GM20000 (cell line): ENCODE measurements at regions not wholly inside any gene's neighbourhood (a gene's known extent, or its start where the extent isn't known, plus 50 kb on each side); places are given as distances from the start of the nearest gene placed in this dataset.

Experiments
- DNase-seq: peaks from one replicate; pipeline ENCODE4 v3.0.0; 2012; ENCODE audit warnings: low spot score
- TF ChIP-seq, protein P1 (sequence below): IDR thresholded peaks from 2 replicates; pipeline ENCODE4 v1.5.1; 2012; ENCODE audit warnings: mild to moderate bottlenecking, control low read depth; ENCODE audit errors: extremely low read depth, missing control alignments

DNA sequence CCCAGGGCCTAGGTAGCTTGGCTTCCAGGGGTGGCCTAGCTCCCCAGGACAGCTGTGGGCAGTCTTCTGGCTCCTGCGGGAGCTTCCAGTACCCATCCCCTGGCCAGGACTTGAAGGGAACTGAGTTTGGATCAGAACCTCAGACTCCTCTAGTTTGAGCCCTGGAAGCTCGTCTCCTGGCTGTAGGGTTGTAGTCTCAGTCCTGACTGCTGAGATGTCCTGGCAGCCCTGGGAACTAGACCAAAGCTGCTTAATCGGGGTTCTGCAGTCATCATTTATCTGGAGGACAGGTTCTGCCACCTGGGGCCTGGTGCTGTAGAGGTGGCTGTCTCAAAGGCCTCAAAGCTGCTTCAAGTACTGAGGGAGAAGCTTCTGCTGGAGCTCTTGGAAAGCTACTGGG lies 163.7 kb downstream of the WSCD1 start:
- TF ChIP-seq, protein P1, sequence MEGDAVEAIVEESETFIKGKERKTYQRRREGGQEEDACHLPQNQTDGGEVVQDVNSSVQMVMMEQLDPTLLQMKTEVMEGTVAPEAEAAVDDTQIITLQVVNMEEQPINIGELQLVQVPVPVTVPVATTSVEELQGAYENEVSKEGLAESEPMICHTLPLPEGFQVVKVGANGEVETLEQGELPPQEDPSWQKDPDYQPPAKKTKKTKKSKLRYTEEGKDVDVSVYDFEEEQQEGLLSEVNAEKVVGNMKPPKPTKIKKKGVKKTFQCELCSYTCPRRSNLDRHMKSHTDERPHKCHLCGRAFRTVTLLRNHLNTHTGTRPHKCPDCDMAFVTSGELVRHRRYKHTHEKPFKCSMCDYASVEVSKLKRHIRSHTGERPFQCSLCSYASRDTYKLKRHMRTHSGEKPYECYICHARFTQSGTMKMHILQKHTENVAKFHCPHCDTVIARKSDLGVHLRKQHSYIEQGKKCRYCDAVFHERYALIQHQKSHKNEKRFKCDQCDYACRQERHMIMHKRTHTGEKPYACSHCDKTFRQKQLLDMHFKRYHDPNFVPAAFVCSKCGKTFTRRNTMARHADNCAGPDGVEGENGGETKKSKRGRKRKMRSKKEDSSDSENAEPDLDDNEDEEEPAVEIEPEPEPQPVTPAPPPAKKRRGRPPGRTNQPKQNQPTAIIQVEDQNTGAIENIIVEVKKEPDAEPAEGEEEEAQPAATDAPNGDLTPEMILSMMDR: no peak
- no peak for DNase-seq

DNA sequence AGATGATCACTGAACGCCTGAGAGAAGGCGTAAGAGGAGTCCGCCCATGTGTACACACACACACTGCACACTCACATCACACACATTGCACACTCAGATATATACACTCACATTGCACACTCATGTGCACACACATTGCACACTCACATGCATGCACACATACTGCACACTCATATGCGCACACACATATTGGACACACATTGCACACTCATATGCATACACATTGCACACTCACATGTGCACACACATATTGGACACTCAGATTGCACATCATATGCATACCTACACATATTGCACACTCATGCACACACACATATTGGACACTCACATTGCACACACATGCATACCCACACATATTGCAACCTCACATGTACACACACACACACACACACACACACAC lies 163.2 kb downstream of the WSCD1 start:
- DNase-seq: no peak
- TF ChIP-seq, protein P1: no peak

DNA sequence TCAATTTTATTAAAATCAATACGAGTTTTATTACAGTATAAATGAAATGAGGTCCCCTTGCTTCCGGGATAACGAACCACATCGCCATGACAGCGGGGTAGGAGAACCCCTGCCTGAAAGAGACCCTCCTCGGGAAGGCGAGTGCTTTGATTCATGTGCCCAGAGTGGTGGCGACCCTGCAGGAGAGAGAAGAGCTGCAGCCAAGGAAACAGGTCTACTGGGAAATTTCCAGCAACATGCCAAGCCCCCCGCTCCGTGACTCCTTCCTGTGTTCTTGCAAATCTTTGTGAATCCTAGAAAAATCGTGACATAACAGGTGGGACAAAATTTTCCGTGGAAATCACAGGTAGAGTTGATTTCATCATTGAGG lies 162.5 kb downstream of the WSCD1 start:
- DNase-seq: no peak
- TF ChIP-seq, protein P1: no peak

DNA sequence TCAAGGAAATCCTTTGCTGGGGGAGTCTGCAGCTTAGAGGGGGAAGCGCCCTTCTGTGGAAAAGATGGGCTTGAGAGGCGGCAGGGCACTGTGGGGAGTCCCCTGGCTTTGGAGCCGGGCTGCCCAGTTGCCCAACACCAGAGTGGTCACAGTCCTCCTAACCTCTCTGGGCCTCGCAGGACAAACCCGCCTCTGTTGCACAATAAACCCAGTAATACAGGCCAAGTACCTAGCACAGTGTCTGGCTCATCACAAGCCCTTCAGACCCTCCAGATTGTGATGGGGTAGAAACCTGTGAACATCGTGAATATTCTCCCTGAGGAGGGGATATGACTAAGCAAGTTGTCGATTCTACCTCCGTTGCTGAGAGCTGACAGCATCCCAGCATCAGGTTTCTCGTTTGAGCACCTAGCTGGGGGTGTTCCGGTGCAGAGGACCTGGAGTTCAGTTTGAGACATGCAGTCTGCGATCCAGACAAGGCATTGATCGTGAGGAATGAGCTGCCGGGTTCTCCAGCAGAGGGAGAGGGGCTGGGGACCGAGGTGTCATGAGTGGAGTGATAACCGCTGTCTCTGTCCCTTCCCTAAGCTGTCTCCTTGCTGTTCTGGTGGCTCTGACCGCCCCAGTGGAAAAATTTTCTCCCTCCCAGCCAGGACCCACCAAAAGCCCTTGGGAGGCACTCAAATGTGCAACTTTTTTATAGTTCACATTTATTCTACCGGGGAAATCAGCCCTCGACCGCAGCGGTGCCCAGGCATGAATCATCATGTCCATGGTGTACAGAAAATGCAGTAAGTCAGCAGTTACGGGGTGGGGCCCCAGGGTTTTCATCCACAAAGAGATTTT lies 161.9 kb downstream of the WSCD1 start:
- DNase-seq: no peak
- TF ChIP-seq, protein P1: no peak

DNA sequence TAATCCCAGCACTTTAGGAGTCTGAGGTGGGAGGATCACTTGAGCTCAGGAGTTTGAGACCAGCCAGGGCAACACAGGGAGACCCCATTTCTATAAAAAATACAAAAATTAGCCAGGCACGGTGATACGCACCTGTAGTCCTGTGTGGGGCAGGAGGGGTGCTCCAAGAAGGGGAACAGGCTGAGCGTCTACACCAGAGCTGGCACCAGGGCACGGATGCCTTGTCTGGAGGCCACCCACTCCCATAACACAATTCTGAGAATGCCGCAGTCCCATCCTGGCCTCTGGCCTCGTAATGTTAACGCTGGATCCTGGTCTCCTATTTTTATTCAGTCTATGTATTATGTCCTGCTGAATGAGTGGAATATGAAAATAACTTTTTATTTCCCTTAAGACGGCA lies 161.3 kb downstream of the WSCD1 start:
- TF ChIP-seq, protein P1: no peak
- no peak for DNase-seq

DNA sequence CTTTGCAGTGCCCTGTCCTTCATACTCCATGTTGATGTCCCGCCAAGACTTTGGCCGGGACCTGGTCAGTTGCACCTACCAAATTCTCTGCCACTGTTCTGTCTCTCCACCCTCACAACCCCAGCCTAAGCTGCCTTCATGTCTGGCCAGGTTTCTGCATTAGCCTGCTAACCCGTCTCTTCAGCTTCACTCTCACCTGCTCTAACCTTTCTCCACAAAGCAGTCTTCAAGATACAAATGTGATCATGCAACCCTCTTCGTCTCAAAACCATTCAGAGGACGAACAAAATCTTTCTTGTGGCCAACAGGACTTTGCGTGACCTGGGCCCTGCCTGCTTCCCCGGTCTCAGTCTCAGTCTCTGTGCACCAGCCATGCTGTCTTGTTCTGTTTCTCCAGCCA lies 148.2 kb downstream of the WSCD1 start:
- TF ChIP-seq, protein P1: no peak
- DNase-seq: no peak

DNA sequence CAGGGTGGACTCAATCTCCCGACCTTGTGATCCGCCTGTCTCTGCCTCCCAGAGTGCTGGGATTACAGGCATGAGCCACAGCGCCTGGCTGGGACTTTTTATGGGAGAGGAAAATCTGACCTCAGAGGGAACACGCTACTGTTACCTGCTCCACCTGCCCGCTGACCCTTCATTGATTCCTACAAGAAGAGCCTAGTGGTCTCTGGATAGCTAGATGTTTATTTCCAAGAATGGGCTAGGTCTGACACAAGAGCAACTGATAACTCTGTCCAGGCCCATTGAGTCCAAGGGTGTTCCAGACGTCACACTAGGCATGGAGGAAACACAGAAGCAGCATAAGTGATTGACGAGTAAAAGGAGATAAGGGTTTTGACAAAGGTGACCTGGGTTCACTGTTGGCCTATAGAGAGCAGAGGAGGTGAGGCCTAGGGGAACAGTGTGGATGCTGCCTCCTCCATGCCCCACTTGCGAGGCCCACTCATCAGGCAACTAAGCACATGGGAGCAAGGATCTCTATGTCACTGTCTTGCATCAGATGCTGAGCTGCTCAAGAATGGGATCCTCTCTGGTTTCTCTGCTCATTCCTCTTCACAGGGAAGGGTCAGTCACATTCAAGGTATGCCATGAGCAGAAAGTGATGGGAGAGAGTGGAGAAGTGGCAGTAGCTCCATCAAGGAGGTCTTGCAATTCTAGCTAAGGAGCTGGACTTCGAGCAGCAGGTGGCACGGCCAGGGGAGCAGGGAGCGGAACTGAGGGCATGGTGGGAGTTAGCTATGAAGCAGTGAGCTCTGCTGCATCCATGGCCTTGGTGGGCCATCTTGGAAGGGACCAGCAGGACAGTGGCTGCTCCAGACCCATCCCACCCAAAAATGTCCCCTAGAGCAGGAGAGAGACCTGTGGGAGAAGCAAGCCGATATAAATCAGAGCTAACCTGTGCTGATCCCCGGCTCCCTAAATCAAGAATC lies 145.2 kb downstream of the WSCD1 start:
- no peak for DNase-seq
- TF ChIP-seq, protein P1: no peak
